ENCODE measurements at regions not wholly inside any gene's neighbourhood (a gene's known extent, or its start where the extent isn't known, plus 50 kb on each side); places are given as distances from the start of the nearest gene placed in this dataset.

- no peaks in the 10 kb centered on the region for H3K4me1 ChIP-seq
- no peak for DNase-seq (ENCODE audit: low spot score in 2 of 2)
- intact Hi-C loops (cut with DNase I): no loop called here
- no peaks in the 10 kb centered on the region for H3K27me3 ChIP-seq
- H3K9me3 ChIP-seq: no peaks in the 10 kb centered on the region
- no peaks in the 10 kb centered on the region for H3K36me3 ChIP-seq
- TF ChIP-seq CTCF (IDR thresholded peaks at IDR 0.05): no peak
- H3K4me3 ChIP-seq: no peak overlapping the region
- H3K27ac ChIP-seq: no peak overlapping the region
Observed at GRCh38 chr9:28810388-28811075, 1237.3 kb upstream of the C9orf72 start.

- intact Hi-C loops (cut with DNase I): no loop called here
- H3K4me1 ChIP-seq: no peaks in the 10 kb centered on the region
- no peaks in the 10 kb centered on the region for H3K27me3 ChIP-seq
- no peak overlapping the region for H3K27ac ChIP-seq
- no peak overlapping the region for H3K4me3 ChIP-seq
- H3K36me3 ChIP-seq: no peaks in the 10 kb centered on the region
- DNase-seq (ENCODE audit: low spot score in 2 of 2): no peak
- H3K9me3 ChIP-seq: no peaks in the 10 kb centered on the region
- TF ChIP-seq CTCF (IDR thresholded peaks at IDR 0.05): no peak
Observed at GRCh38 chr9:28820741-28821140, 1247.5 kb upstream of the C9orf72 start.

GRCh38 chr9:28821240-28821639 is 1248.0 kb upstream of the C9orf72 start:
- no peak overlapping the region for H3K27ac ChIP-seq
- no peak for TF ChIP-seq CTCF (IDR thresholded peaks at IDR 0.05)
- DNase-seq (ENCODE audit: low spot score in 2 of 2): no peak

GRCh38 chr9:28824432-28824963 is 1251.2 kb upstream of the C9orf72 start:
- DNase-seq (ENCODE audit: low spot score in 2 of 2): no peak
- H3K27ac ChIP-seq: no peak overlapping the region
- H3K36me3 ChIP-seq: no peaks in the 10 kb centered on the region
- no peak for TF ChIP-seq CTCF (IDR thresholded peaks at IDR 0.05)
- H3K4me3 ChIP-seq: no peak overlapping the region
- no peaks in the 10 kb centered on the region for H3K27me3 ChIP-seq
- no peaks in the 10 kb centered on the region for H3K4me1 ChIP-seq
- intact Hi-C loops (cut with DNase I): no loop called here
- no peaks in the 10 kb centered on the region for H3K9me3 ChIP-seq

More at GRCh38 chr9:28821240-28821639, 1248.0 kb upstream of the C9orf72 start:
- Histone ChIP-seq H3K36me3 (no peaks in the 10 kb centered on the region), H3K4me3 (no peak overlapping the region), H3K4me1 (no peaks in the 10 kb centered on the region), H3K27me3 (no peaks in the 10 kb centered on the region), H3K9me3 (no peaks in the 10 kb centered on the region)
- intact Hi-C loops (cut with DNase I): no loop called here

- Histone ChIP-seq H3K4me3 (no peak overlapping the region), H3K9me3 (no peaks in the 10 kb centered on the region), H3K4me1 (no peaks in the 10 kb centered on the region), H3K27ac (no peak overlapping the region), H3K27me3 (no peaks in the 10 kb centered on the region), H3K36me3 (no peaks in the 10 kb centered on the region)
- intact Hi-C loops (cut with DNase I): no loop called here
- TF ChIP-seq CTCF (IDR thresholded peaks at IDR 0.05): no peak
- no peak for DNase-seq (ENCODE audit: low spot score in 2 of 2)
Observed at GRCh38 chr9:28832168-28832770, 1259.0 kb upstream of the C9orf72 start.

All from ascending aorta (tissue), 2 donors.